ENCODE measurements at regions not wholly inside any gene's neighbourhood (a gene's known extent, or its start where the extent isn't known, plus 50 kb on each side); places are given as distances from the start of the nearest gene placed in this dataset.

- TF ChIP-seq GATA1 (IDR thresholded peaks at IDR 0.05; ENCODE audit: low read depth, low read length) (no peak), POLR2A (IDR thresholded peaks at IDR 0.05; ENCODE audit: low read length) (no peak)
- DNase-seq = no peak
Measured at GRCh38 chr6:10272591-10272990, 142.3 kb downstream of the TFAP2A start.

- no peak for DNase-seq
- TF ChIP-seq GATA1 (IDR thresholded peaks at IDR 0.05; ENCODE audit: low read depth, low read length) = no peak
- TF ChIP-seq POLR2A (IDR thresholded peaks at IDR 0.05; ENCODE audit: low read length) = no peak
Measured at GRCh38 chr6:10271982-10272381, 142.9 kb downstream of the TFAP2A start.

- no peak for DNase-seq
Measured at GRCh38 chr6:10269814-10270472, 144.9 kb downstream of the TFAP2A start.

GRCh38 chr6:10268611-10269310 is 146.1 kb downstream of the TFAP2A start:
- TF ChIP-seq POLR2A (IDR thresholded peaks at IDR 0.05; ENCODE audit: low read length) = no peak
- no peak for TF ChIP-seq GATA1 (IDR thresholded peaks at IDR 0.05; ENCODE audit: low read depth, low read length)
- no peak for DNase-seq

More at GRCh38 chr6:10269814-10270472, 144.9 kb downstream of the TFAP2A start:
- TF ChIP-seq GATA1 (IDR thresholded peaks at IDR 0.05; ENCODE audit: low read depth, low read length) = no peak
- TF ChIP-seq POLR2A (IDR thresholded peaks at IDR 0.05; ENCODE audit: low read length) = no peak

GRCh38 chr6:10268111-10268510 is 146.8 kb downstream of the TFAP2A start:
- TF ChIP-seq GATA1 (IDR thresholded peaks at IDR 0.05; ENCODE audit: low read depth, low read length) = no peak
- no peak for TF ChIP-seq POLR2A (IDR thresholded peaks at IDR 0.05; ENCODE audit: low read length)

GRCh38 chr6:10266462-10266861 is 148.4 kb downstream of the TFAP2A start:
- TF ChIP-seq GATA1 (IDR thresholded peaks at IDR 0.05; ENCODE audit: low read depth, low read length) = no peak
- no peak for TF ChIP-seq POLR2A (IDR thresholded peaks at IDR 0.05; ENCODE audit: low read length)
- DNase-seq = no peak

More at GRCh38 chr6:10268111-10268510, 146.8 kb downstream of the TFAP2A start:
- no peak for DNase-seq

GRCh38 chr6:10266061-10266460 is 148.8 kb downstream of the TFAP2A start:
- TF ChIP-seq POLR2A (IDR thresholded peaks at IDR 0.05; ENCODE audit: low read length) = no peak
- no peak for TF ChIP-seq GATA1 (IDR thresholded peaks at IDR 0.05; ENCODE audit: low read depth, low read length)
- no peak for DNase-seq

- no peak for DNase-seq
- no peak for TF ChIP-seq GATA1 (IDR thresholded peaks at IDR 0.05; ENCODE audit: low read depth, low read length)
- no peak for TF ChIP-seq POLR2A (IDR thresholded peaks at IDR 0.05; ENCODE audit: low read length)
Measured at GRCh38 chr6:10262505-10262904, 152.4 kb downstream of the TFAP2A start.

GRCh38 chr6:10259671-10260070 is 155.2 kb downstream of the TFAP2A start:
- DNase-seq = no peak
- TF ChIP-seq GATA1 (IDR thresholded peaks at IDR 0.05; ENCODE audit: low read depth, low read length) = no peak
- no peak for TF ChIP-seq POLR2A (IDR thresholded peaks at IDR 0.05; ENCODE audit: low read length)

- no peak for DNase-seq
- TF ChIP-seq GATA1 (IDR thresholded peaks at IDR 0.05; ENCODE audit: low read depth, low read length) (no peak), POLR2A (IDR thresholded peaks at IDR 0.05; ENCODE audit: low read length) (no peak)
Measured at GRCh38 chr6:10258341-10258740, 156.5 kb downstream of the TFAP2A start.

GRCh38 chr6:10256113-10256690 is 158.7 kb downstream of the TFAP2A start:
- peak in 1 of 2 experiments; percentile 18 for DNase-seq
- no peak for TF ChIP-seq POLR2A (IDR thresholded peaks at IDR 0.05; ENCODE audit: low read length)
- TF ChIP-seq GATA1 (IDR thresholded peaks at IDR 0.05; ENCODE audit: low read depth, low read length) = no peak

GRCh38 chr6:10250655-10251220 is 164.1 kb downstream of the TFAP2A start:
- TF ChIP-seq POLR2A (IDR thresholded peaks at IDR 0.05; ENCODE audit: low read length) (no peak), GATA1 (IDR thresholded peaks at IDR 0.05; ENCODE audit: low read depth, low read length) (no peak)

GRCh38 chr6:10248378-10248843 is 166.5 kb downstream of the TFAP2A start:
- no peak for DNase-seq

More at GRCh38 chr6:10250655-10251220, 164.1 kb downstream of the TFAP2A start:
- peak in 1 of 2 experiments; percentile 15 for DNase-seq

More at GRCh38 chr6:10248378-10248843, 166.5 kb downstream of the TFAP2A start:
- TF ChIP-seq POLR2A (IDR thresholded peaks at IDR 0.05; ENCODE audit: low read length) (no peak), GATA1 (IDR thresholded peaks at IDR 0.05; ENCODE audit: low read depth, low read length) (no peak)
